RPMI8226 (cell line): ENCODE measurements at regions not wholly inside any gene's neighbourhood (a gene's known extent, or its start where the extent isn't known, plus 50 kb on each side); places are given as distances from the start of the nearest gene placed in this dataset.

Source experiments
- DNase-seq: peaks from one replicate; pipeline ENCODE4 v3.0.0-alpha.2; 2015

GRCh38 chr4:15341733-15342300, 86.0 kb upstream of the C1QTNF7 start:
- DNase-seq, result no peak

- no peak for DNase-seq
Measured at GRCh38 chr4:15343000-15343399, 84.8 kb upstream of the C1QTNF7 start.

GRCh38 chr4:15343581-15343980, 84.3 kb upstream of the C1QTNF7 start:
- no peak for DNase-seq

GRCh38 chr4:15344041-15344440, 83.8 kb upstream of the C1QTNF7 start:
- DNase-seq, result no peak

GRCh38 chr4:15345134-15345533, 82.7 kb upstream of the C1QTNF7 start:
- no peak for DNase-seq

GRCh38 chr4:15348236-15348635, 79.6 kb upstream of the C1QTNF7 start:
- no peak for DNase-seq

- DNase-seq, result no peak
Measured at GRCh38 chr4:15348695-15349094, 79.1 kb upstream of the C1QTNF7 start.

GRCh38 chr4:15349531-15349935, 78.3 kb upstream of the C1QTNF7 start:
- no peak for DNase-seq

- DNase-seq, result no peak
Measured at GRCh38 chr4:15349965-15350364, 77.9 kb upstream of the C1QTNF7 start.

- no peak for DNase-seq
Measured at GRCh38 chr4:15352524-15352923, 75.3 kb upstream of the C1QTNF7 start.

GRCh38 chr4:15353207-15353606, 74.6 kb upstream of the C1QTNF7 start:
- no peak for DNase-seq

- DNase-seq, result no peak
Measured at GRCh38 chr4:15354371-15355297, 73.2 kb upstream of the C1QTNF7 start.

GRCh38 chr4:15361529-15361928, 66.3 kb upstream of the C1QTNF7 start:
- no peak for DNase-seq

GRCh38 chr4:15362541-15362940, 65.3 kb upstream of the C1QTNF7 start:
- no peak for DNase-seq

GRCh38 chr4:15364183-15364582, 63.6 kb upstream of the C1QTNF7 start:
- DNase-seq, result no peak

GRCh38 chr4:15365641-15366040, 62.2 kb upstream of the C1QTNF7 start:
- no peak for DNase-seq

GRCh38 chr4:15366721-15367120, 61.1 kb upstream of the C1QTNF7 start:
- no peak for DNase-seq

GRCh38 chr4:15368856-15369255, 59.0 kb upstream of the C1QTNF7 start:
- DNase-seq, result no peak

GRCh38 chr4:15370296-15370695, 57.5 kb upstream of the C1QTNF7 start:
- DNase-seq, result no peak

- no peak for DNase-seq
Measured at GRCh38 chr4:15373363-15373762, 54.5 kb upstream of the C1QTNF7 start.

- DNase-seq, result no peak
Measured at GRCh38 chr4:15374656-15375055, 53.2 kb upstream of the C1QTNF7 start.

GRCh38 chr4:15375667-15376066, 52.2 kb upstream of the C1QTNF7 start:
- DNase-seq, result no peak

GRCh38 chr4:15376145-15376544, 51.7 kb upstream of the C1QTNF7 start:
- no peak for DNase-seq

- no peak for DNase-seq
Measured at GRCh38 chr4:15376594-15376993, 51.2 kb upstream of the C1QTNF7 start.
